GM12878 (cell line): ENCODE measurements at regions not wholly inside any gene's neighbourhood (a gene's known extent, or its start where the extent isn't known, plus 50 kb on each side); places are given as distances from the start of the nearest gene placed in this dataset.

Experiments
- BCL11A ChIP-seq: IDR thresholded peaks from 2 replicates; pipeline ENCODE4 v1.6.1; 2011; ENCODE audit warnings: low read depth, low read length
- BMI1 ChIP-seq: fragments of 450-650 bp; IDR thresholded peaks from 2 replicates; pipeline ENCODE4 v1.6.1; 2016; ENCODE audit warnings: mild to moderate bottlenecking, moderate library complexity, borderline replicate concordance
- CHD2 ChIP-seq: IDR thresholded peaks from 2 replicates; pipeline ENCODE4 v1.6.1; 2011; ENCODE audit warnings: low read depth, low read length, improper control_type of control experiment, borderline replicate concordance
- CTCF ChIP-seq, 3 experiments: IDR thresholded peaks in 2 of 3; conservative IDR thresholded peaks in 1 of 3; 2 replicates each; pipeline ENCODE4 v1.5.1; 2011; ENCODE audit warnings: low read depth in 3 of 3, low read length in 3 of 3, mild to moderate bottlenecking in 3 of 3, control low read depth in 2 of 3, moderate library complexity in 2 of 3, inconsistent platforms in 1 of 3, mixed read lengths in 1 of 3; ENCODE audit not compliant: control insufficient read depth in 2 of 3, insufficient read depth in 1 of 3; ENCODE audit errors: extremely low read depth in 1 of 3
- EGR1 ChIP-seq, 2 experiments: IDR thresholded peaks; 1 replicate in 1 of 2; 2 replicates in 1 of 2; pipeline ENCODE4 v1.6.1; 2011 to 2012; ENCODE audit warnings: low read depth in 2 of 2, low read length in 2 of 2, borderline replicate concordance in 1 of 2, mild to moderate bottlenecking in 1 of 2, moderate library complexity in 1 of 2
- EZH2 ChIP-seq: IDR thresholded peaks from 2 replicates; pipeline ENCODE4 v1.6.1; 2012; ENCODE audit warnings: low read depth, mild to moderate bottlenecking, control low read depth, inconsistent platforms, low read length, borderline replicate concordance; ENCODE audit not compliant: control insufficient read depth
- MYC ChIP-seq: IDR thresholded peaks from 2 replicates; pipeline ENCODE4 v1.6.1; 2011; ENCODE audit warnings: mild to moderate bottlenecking, low read length, moderate library complexity, inconsistent platforms; ENCODE audit not compliant: insufficient read depth, insufficient replicate concordance, insufficient read length, severe bottlenecking
- NKRF ChIP-seq: fragments of 450-650 bp; conservative IDR thresholded peaks from 2 replicates; pipeline ENCODE4 v1.6.1; 2017; ENCODE audit warnings: mild to moderate bottlenecking, moderate library complexity
- POLR2A ChIP-seq: IDR thresholded peaks from 2 replicates; pipeline ENCODE4 v1.6.1; 2011; ENCODE audit warnings: low read depth, mild to moderate bottlenecking, low read length
- RFX5 ChIP-seq: IDR thresholded peaks from 2 replicates; pipeline ENCODE4 v1.6.1; 2011; ENCODE audit warnings: low read depth, low read length, improper control_type of control experiment
- SP1 ChIP-seq: IDR thresholded peaks from one replicate; pipeline ENCODE4 v1.6.1; 2011; ENCODE audit warnings: low read depth, low read length
- WRNIP1 ChIP-seq: IDR thresholded peaks from 2 replicates; pipeline ENCODE4 v1.6.1; 2011; ENCODE audit warnings: low read depth, low read length, improper control_type of control experiment, borderline replicate concordance
- ZNF592 ChIP-seq: fragments of 450-650 bp; IDR thresholded peaks from 2 replicates; pipeline ENCODE4 v1.6.1; 2017; ENCODE audit warnings: mild to moderate bottlenecking, moderate library complexity
- TF ChIP-seq, protein P1 (sequence below): fragments of 450-650 bp; formaldehyde crosslinking; IDR thresholded peaks from 2 replicates; pipeline ENCODE4 v1.4.0; 2022; ENCODE audit warnings: mild to moderate bottlenecking, moderate library complexity

DNA sequence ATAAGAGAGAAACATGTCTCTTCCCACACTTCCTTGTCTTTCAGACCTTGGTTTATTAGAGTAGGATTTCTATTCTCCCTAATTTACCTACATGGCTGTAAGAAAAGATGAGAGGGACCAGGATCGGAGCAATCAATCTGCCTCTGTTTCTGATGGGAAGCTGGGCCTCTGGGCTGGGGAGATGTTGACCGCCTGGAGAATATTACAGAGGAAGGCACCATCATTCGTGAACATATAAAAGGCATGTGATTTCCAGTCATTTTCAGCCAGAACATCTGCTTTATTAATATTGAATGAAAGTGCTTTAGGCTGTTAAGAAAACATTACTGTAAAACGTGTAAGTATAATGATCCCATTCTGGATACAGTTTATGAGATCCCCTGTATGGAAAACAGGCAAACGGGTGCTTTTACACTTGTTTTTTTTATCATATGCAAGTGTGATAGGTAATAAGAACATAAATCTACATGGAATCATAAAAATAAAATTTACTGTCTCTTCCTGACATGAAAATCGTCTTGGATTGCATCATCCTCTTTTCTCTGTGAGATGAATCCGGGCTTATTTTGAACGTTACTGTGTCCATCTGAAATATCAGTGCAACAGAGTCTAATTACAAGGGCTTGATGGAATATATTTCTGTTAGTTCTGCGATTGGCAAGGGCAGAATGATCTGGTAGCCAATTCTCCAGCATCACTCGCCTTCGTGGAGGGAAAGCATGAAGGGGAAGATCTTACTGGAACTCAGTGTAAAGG lies 94.5 kb upstream of the BAIAP2L1 start:
- TF ChIP-seq CHD2: no peak
- TF ChIP-seq BMI1: no peak
- no peak for TF ChIP-seq ZNF592
- TF ChIP-seq CTCF (IDR thresholded peaks at IDR 0.05 in 2 of 3, conservative IDR thresholded peaks at IDR 0.05 in 1 of 3; ENCODE audit: control insufficient read depth in 2 of 3, extremely low read depth in 1 of 3, insufficient read depth in 1 of 3, low read depth in 3 of 3, low read length in 3 of 3): no peak
- TF ChIP-seq POLR2A: no peak
- TF ChIP-seq RFX5: no peak
- TF ChIP-seq, protein P1, sequence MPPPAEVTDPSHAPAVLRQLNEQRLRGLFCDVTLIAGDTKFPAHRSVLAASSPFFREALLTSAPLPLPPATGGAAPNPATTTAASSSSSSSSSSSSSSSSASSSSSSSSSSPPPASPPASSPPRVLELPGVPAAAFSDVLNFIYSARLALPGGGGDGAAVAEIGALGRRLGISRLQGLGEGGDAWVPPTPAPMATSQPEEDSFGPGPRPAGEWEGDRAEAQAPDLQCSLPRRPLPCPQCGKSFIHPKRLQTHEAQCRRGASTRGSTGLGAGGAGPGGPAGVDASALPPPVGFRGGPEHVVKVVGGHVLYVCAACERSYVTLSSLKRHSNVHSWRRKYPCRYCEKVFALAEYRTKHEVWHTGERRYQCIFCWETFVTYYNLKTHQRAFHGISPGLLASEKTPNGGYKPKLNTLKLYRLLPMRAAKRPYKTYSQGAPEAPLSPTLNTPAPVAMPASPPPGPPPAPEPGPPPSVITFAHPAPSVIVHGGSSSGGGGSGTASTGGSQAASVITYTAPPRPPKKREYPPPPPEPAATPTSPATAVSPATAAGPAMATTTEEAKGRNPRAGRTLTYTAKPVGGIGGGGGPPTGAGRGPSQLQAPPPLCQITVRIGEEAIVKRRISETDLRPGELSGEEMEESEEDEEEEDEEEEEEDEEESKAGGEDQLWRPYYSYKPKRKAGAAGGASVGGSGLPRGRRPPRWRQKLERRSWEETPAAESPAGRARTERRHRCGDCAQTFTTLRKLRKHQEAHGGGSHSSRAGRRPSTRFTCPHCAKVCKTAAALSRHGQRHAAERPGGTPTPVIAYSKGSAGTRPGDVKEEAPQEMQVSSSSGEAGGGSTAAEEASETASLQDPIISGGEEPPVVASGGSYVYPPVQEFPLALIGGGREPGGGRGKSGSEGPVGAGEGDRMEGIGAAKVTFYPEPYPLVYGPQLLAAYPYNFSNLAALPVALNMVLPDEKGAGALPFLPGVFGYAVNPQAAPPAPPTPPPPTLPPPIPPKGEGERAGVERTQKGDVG (CRISPR knock-in tag): no peak
- no peak for TF ChIP-seq NKRF
- no peak for TF ChIP-seq SP1
- TF ChIP-seq MYC: no peak
- no peak for TF ChIP-seq WRNIP1
- no peak for TF ChIP-seq BCL11A
- TF ChIP-seq EGR1 (IDR thresholded peaks at IDR 0.05; ENCODE audit: borderline replicate concordance in 1 of 2, low read depth in 2 of 2, low read length in 2 of 2): no peak
- TF ChIP-seq EZH2: no peak
